GM12878 (cell line): ENCODE measurements at regions not wholly inside any gene's neighbourhood (a gene's known extent, or its start where the extent isn't known, plus 50 kb on each side); places are given as distances from the start of the nearest gene placed in this dataset.

Source experiments
- ATAC-seq: fragments of 200-7000 bp; cut with Tn5 transposase; 3 replicates; pipeline ENCODE4 v1.9.1; 2020; ENCODE audit warnings: mild to moderate bottlenecking, moderate library complexity
- BruUV-seq: library from RNA; stranded (reverse); fragments of 400-500 nt; replicated peaks from 2 replicates; lab custom pipeline; 2021; lab: Mats Ljungman, UMichigan
- CTCF ChIA-PET: fragments of 300-600 bp; sonication (Branson Sonifier 250); formaldehyde crosslinking; extraction: SDS; loops from one replicate; lab custom pipeline; 2021; ENCODE audit warnings: inconsistent platforms; lab: Yijun Ruan, JAX
- POLR2A ChIA-PET: fragments of 350-600 bp; formaldehyde crosslinking; extraction: SDS; loops from one replicate; lab custom pipeline; 2021; ENCODE audit warnings: inconsistent platforms; lab: Charles Lee
- RAD21 ChIA-PET: fragments of 300-600 bp; sonication (Branson Sonifier 250); formaldehyde crosslinking; loops from one replicate; lab custom pipeline; 2023; ENCODE audit warnings: antibody characterized with exemption; ENCODE audit not compliant: unreplicated experiment; lab: Charles Lee
- SMC1A ChIA-PET: fragments of 300-600 bp; sonication (Branson Sonifier 250); formaldehyde crosslinking; loops from one replicate; lab custom pipeline; 2023; ENCODE audit not compliant: unreplicated experiment, uncharacterized antibody; lab: Charles Lee
- DNase-seq: peaks from one replicate; pipeline ENCODE4 v3.0.0-alpha.2; 2011; ENCODE audit warnings: low read depth, low spot score
- FAIRE-seq: peaks from 3 replicates; lab custom pipeline; 2011; peaks lifted over from hg19 to GRCh38; lab: Jason Lieb, UNC
- H2AFZ ChIP-seq: 2 replicates; pipeline ENCODE4 v1.6.0; 2011; ENCODE audit warnings: low read depth, low read length, control low read depth; ENCODE audit not compliant: control insufficient read depth
- H3K27ac ChIP-seq: 2 replicates; pipeline ENCODE4 v1.5.1; 2011; ENCODE audit warnings: control low read depth; ENCODE audit not compliant: control insufficient read depth, insufficient read depth
- H3K27me3 ChIP-seq, 2 experiments: replicated peaks in 1 of 2; 2 replicates each; pipeline versions ENCODE4 v1.6.0 to v1.6.1; 2011; ENCODE audit warnings: low read length in 1 of 2; ENCODE audit not compliant: control insufficient read depth in 2 of 2, insufficient read depth in 2 of 2
- H3K36me3 ChIP-seq, 2 experiments: 2 replicates each; pipeline ENCODE4 v1.5.1; 2011; ENCODE audit warnings: low read length in 1 of 2; ENCODE audit not compliant: control insufficient read depth in 2 of 2, insufficient read depth in 2 of 2
- H3K4me1 ChIP-seq: 2 replicates; pipeline ENCODE4 v1.6.1; 2011; ENCODE audit warnings: mild to moderate bottlenecking, low read length, moderate library complexity, mixed read lengths; ENCODE audit not compliant: control insufficient read depth, insufficient read depth
- H3K4me2 ChIP-seq: 2 replicates; pipeline ENCODE4 v1.6.0; 2011; ENCODE audit warnings: control low read depth; ENCODE audit not compliant: control insufficient read depth, insufficient read depth
- H3K4me3 ChIP-seq: fragments of 200-600 bp; sonication (generic); 2 replicates; pipeline ENCODE4 v1.5.1; 2016
- H3K79me2 ChIP-seq: 2 replicates; pipeline ENCODE4 v1.6.0; 2011; ENCODE audit warnings: low read length; ENCODE audit not compliant: control insufficient read depth, insufficient read depth
- H3K9ac ChIP-seq: 2 replicates; pipeline ENCODE4 v1.8.0; 2011; ENCODE audit warnings: low read length, control low read depth, mixed read lengths; ENCODE audit not compliant: control insufficient read depth, insufficient read depth
- H3K9me3 ChIP-seq: replicated peaks from 3 replicates; pipeline ENCODE4 v1.5.1; 2011; ENCODE audit warnings: mild to moderate bottlenecking, low read length; ENCODE audit not compliant: control insufficient read depth, insufficient read depth
- H4K20me1 ChIP-seq: 2 replicates; pipeline ENCODE4 v1.6.0; 2011; ENCODE audit not compliant: control insufficient read depth, insufficient read depth
- BMI1 ChIP-seq: fragments of 450-650 bp; IDR thresholded peaks from 2 replicates; pipeline ENCODE4 v1.6.1; 2016; ENCODE audit warnings: mild to moderate bottlenecking, moderate library complexity, borderline replicate concordance
- CHD1 ChIP-seq: IDR thresholded peaks from 2 replicates; pipeline ENCODE4 v1.6.1; 2012; ENCODE audit warnings: low read depth, low read length, improper control_type of control experiment
- CUX1 ChIP-seq: IDR thresholded peaks from 2 replicates; pipeline ENCODE4 v1.6.1; 2012; ENCODE audit warnings: improper control_type of control experiment, low read depth, low read length; ENCODE audit not compliant: insufficient replicate concordance
- HSF1 ChIP-seq: fragments of 150-350 bp; IDR thresholded peaks from 2 replicates; pipeline ENCODE4 v1.6.1; 2014; ENCODE audit warnings: mild to moderate bottlenecking, low read depth, low read length
- IKZF2 ChIP-seq, 2 experiments: fragments of 450-650 bp; IDR thresholded peaks; 2 replicates each; pipeline ENCODE4 v1.6.1; 2017; ENCODE audit warnings: mild to moderate bottlenecking in 2 of 2, moderate library complexity in 2 of 2
- NFXL1 ChIP-seq: fragments of 450-650 bp; IDR thresholded peaks from 2 replicates; pipeline ENCODE4 v1.6.1; 2017; ENCODE audit warnings: antibody characterized with exemption, mild to moderate bottlenecking, borderline replicate concordance
- RELA ChIP-seq: fragments of 450-650 bp; IDR thresholded peaks from 2 replicates; pipeline ENCODE4 v1.8.0; 2014; ENCODE audit warnings: borderline replicate concordance; ENCODE audit not compliant: partially characterized antibody
- TCF3 ChIP-seq: IDR thresholded peaks from 2 replicates; pipeline ENCODE4 v1.6.1; 2012; ENCODE audit warnings: low read depth, mild to moderate bottlenecking, low read length, borderline replicate concordance; ENCODE audit not compliant: insufficient read depth
- ZNF207 ChIP-seq: fragments of 450-650 bp; IDR thresholded peaks from 2 replicates; pipeline ENCODE4 v1.6.1; 2014; ENCODE audit warnings: antibody characterized with exemption, mild to moderate bottlenecking, borderline replicate concordance
- WGBS: methylation state at CpG from one replicate; pipeline ENCODE4 v1.1.6; 2016; ENCODE audit warnings: low lambda C conversion rate; ENCODE audit not compliant: insufficient replicate concordance, insufficient coverage; ENCODE audit errors: missing lambda C conversion rate; 5-methylcytosine and 5-hydroxymethylcytosine counted together
- in situ Hi-C: fragments of 300-500 bp; cut with MboI; formaldehyde crosslinking; loops from 9 replicates; pipeline ENCODE4 v1.14.3; 2018; ENCODE audit warnings: mixed read lengths
- intact Hi-C: fragments of 100-400 bp; cut with micrococcal nuclease; formaldehyde crosslinking; loops from one replicate; pipeline ENCODE4 v1.14.2; 2022; ENCODE audit not compliant: unreplicated experiment
- TF ChIP-seq, protein P1 (sequence below): fragments of 450-650 bp; IDR thresholded peaks from 2 replicates; pipeline ENCODE4 v1.6.1; 2016; ENCODE audit warnings: mild to moderate bottlenecking
- TF ChIP-seq, protein P2 (sequence below): fragments of 450-650 bp; IDR thresholded peaks from 2 replicates; pipeline ENCODE4 v1.6.1; 2017; ENCODE audit warnings: mild to moderate bottlenecking

DNA sequence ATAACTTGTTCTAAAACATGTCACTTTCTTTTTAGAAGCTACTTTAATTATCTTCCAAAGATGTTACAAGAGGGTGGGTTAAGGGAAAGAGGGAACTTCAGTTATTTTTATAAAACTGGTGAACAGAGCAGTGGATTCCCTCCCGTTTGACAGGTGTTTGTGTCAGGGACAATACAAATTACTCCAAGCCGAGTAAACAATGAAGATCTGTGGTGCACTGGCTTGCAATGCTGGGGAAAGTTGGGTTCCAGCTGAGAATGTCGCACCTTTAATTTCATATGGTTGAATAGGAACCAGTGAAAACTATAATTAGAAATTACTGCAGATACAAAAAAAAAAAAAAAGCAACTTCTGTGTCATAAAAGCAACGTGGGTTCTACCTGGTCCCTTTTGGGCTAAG, 98.6 kb upstream of the TTC29 start:
- Histone ChIP-seq H3K36me3 (no peaks in the 10 kb centered on the region), H3K4me1 (no peaks in the 10 kb centered on the region), H4K20me1 (no peaks in the 10 kb centered on the region), H3K79me2 (no peaks in the 10 kb centered on the region), H3K4me3 (no peak overlapping the region), H2AFZ (no peak overlapping the region), H3K9me3 (no peaks in the 10 kb centered on the region), H3K4me2 (no peak overlapping the region), H3K27me3 (no peaks in the 10 kb centered on the region; a peak in 1 of 4 replicates), H3K9ac (no peak overlapping the region), H3K27ac (no peak overlapping the region)
- in situ Hi-C loops (no loop called here), intact Hi-C loops (no loop called here)
- ChIA-PET POLR2A (no interaction called here), CTCF (interaction anchor here (0.6 kb wide), 1 partner anchor 974 kb away, joined by 3 read pairs; no protein-coding TSS in a partner anchor), RAD21 (no interaction called here), SMC1A (interaction anchor here (0.8 kb wide), 1 partner anchor 18 kb away, joined by 4 read pairs; no protein-coding TSS in a partner anchor)
- no peak for ATAC-seq
- TF ChIP-seq TCF3 (no peak), CUX1 (no peak), IKZF2 (IDR thresholded peaks at IDR 0.05) (no peak), HSF1 (no peak), ZNF207 (no peak), RELA (no peak), BMI1 (no peak), NFXL1 (no peak), CHD1 (no peak)
- TF ChIP-seq, protein P1, sequence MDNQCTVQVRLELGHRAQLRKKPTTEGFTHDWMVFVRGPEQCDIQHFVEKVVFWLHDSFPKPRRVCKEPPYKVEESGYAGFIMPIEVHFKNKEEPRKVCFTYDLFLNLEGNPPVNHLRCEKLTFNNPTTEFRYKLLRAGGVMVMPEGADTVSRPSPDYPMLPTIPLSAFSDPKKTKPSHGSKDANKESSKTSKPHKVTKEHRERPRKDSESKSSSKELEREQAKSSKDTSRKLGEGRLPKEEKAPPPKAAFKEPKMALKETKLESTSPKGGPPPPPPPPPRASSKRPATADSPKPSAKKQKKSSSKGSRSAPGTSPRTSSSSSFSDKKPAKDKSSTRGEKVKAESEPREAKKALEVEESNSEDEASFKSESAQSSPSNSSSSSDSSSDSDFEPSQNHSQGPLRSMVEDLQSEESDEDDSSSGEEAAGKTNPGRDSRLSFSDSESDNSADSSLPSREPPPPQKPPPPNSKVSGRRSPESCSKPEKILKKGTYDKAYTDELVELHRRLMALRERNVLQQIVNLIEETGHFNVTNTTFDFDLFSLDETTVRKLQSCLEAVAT, result no peak
- TF ChIP-seq, protein P2, sequence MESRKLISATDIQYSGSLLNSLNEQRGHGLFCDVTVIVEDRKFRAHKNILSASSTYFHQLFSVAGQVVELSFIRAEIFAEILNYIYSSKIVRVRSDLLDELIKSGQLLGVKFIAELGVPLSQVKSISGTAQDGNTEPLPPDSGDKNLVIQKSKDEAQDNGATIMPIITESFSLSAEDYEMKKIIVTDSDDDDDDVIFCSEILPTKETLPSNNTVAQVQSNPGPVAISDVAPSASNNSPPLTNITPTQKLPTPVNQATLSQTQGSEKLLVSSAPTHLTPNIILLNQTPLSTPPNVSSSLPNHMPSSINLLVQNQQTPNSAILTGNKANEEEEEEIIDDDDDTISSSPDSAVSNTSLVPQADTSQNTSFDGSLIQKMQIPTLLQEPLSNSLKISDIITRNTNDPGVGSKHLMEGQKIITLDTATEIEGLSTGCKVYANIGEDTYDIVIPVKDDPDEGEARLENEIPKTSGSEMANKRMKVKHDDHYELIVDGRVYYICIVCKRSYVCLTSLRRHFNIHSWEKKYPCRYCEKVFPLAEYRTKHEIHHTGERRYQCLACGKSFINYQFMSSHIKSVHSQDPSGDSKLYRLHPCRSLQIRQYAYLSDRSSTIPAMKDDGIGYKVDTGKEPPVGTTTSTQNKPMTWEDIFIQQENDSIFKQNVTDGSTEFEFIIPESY, result no peak
- no TSS peak for BruUV-seq
- 9% methylated on average over 4 of the region's 4 CpGs for WGBS
- DNase-seq, result no peak
- no peak for FAIRE-seq
